Fibroblast of lung (primary cell): ENCODE measurements at regions not wholly inside any gene's neighbourhood (a gene's known extent, or its start where the extent isn't known, plus 50 kb on each side); places are given as distances from the start of the nearest gene placed in this dataset.

ENCODE experiments used
- CTCF ChIP-seq, 2 donors: IDR thresholded peaks in 1 of 2; conservative IDR thresholded peaks in 1 of 2; 1 replicate in 1 of 2; 2 replicates in 1 of 2; pipeline ENCODE4 v1.5.1; 2011 to 2012; ENCODE audit warnings: low read length in 2 of 2, control low read depth in 1 of 2, inconsistent platforms in 1 of 2, low read depth in 1 of 2, mild to moderate bottlenecking in 1 of 2
- EZH2 ChIP-seq: IDR thresholded peaks from 2 replicates; pipeline ENCODE4 v1.5.1; 2012; ENCODE audit warnings: low read length, control low read depth, mild to moderate bottlenecking; ENCODE audit errors: missing control alignments

GRCh38 chr6:56396435-56396834, 149.1 kb upstream of the COL21A1 start:
- TF ChIP-seq CTCF (conservative IDR thresholded peaks at IDR 0.05 in 1 of 2, IDR thresholded peaks at IDR 0.05 in 1 of 2; ENCODE audit: low read depth in 1 of 2, low read length in 2 of 2) (no peak), EZH2 (no peak)
